SK-N-SH (cell line): ENCODE measurements at regions not wholly inside any gene's neighbourhood (a gene's known extent, or its start where the extent isn't known, plus 50 kb on each side); places are given as distances from the start of the nearest gene placed in this dataset.

ENCODE experiments used
- SMC3 ChIP-seq: IDR thresholded peaks from 2 replicates; pipeline ENCODE4 v1.6.1; 2012; ENCODE audit warnings: low read depth, low read length, improper control_type of control experiment
- USF2 ChIP-seq: fragments of 150-350 bp; IDR thresholded peaks from 2 replicates; pipeline ENCODE4 v1.6.1; 2017; ENCODE audit warnings: antibody characterized with exemption, low read length, low read depth, borderline replicate concordance

- TF ChIP-seq USF2 (no peak), SMC3 (no peak)
These were observed 730.2 kb upstream of the DPPA4 start for GRCh38 chr3:110067527-110067926.
